Activated CD4-positive, alpha-beta T cell treated with anti-CD3 and anti-CD28 coated beads, Interleukin-2, amount 50 U/mL, for 4 hours (primary cell): ENCODE measurements at regions not wholly inside any gene's neighbourhood (a gene's known extent, or its start where the extent isn't known, plus 50 kb on each side); places are given as distances from the start of the nearest gene placed in this dataset.

Experiments
- DNase-seq, 2 experiments: peaks; one replicate each; pipeline ENCODE4 v3.0.0-alpha.2; 2020

GRCh38 chr2:64836566-64836965, 152.6 kb upstream of the SLC1A4 start:
- DNase-seq: no peak

DNA sequence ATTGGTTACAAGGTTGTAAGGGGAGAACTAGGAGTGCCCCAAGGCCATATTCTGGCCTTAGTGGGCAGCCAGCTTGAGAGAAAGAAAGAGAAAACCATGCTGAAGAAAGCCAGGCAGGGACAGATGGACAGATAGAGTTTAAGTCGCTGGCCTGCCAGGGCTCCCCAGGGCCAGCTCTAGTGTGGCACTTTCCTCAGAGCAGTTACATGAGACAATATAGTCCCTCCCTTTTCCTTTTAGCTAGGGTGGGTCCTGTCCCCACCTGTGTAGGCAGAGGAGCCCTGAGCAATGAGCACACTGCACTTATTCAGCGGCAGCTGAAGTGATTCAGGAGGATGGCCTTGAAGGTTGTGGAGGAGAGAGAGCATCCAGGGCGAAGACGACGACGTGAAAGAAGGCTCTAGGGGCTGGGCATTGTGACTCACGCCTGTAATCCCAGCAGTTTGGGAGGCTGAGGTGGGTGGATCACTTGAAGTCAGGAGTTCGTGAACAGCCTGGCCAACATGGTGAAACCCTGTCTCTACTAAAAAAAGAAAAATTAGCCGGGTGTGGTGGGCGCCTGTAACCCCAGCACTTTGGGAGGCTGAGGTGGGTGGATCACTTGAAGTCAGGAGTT, 152.0 kb upstream of the SLC1A4 start:
- no peak for DNase-seq

DNA sequence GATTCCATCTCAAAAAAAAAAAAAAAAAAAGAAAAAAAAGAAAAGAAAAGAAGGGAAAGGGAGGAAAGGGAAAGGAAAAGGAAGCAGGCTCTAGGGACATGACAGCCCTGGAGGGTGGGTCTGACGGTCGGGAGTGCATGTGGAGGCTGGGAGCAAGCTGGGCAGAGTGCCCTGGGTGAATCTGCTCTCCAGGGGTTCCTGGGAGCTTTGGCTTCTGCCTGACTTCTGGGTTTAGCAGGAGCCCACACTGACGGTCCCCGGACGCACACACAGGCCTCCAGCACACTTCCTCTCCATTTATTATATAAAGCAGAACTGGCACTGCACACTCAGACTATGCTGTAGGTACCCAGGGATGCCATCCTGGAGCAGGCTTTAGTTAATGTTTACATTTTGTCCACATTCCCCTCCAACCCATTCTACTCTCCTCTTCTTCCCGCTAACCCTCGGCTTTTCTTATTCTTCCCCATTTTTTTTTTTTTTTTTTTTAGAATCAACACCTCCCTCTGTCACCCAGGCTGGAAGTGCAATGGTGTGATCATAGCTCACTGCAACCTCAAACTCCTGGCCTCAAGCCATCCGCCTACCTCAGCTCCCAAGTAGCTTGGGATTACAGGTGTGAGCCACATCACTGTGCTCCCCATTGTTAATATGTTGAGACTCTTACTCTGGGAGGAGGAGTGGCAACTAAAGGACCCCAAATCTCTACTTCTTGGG, 151.1 kb upstream of the SLC1A4 start:
- no peak for DNase-seq

GRCh38 chr2:64838817-64839216, 150.4 kb upstream of the SLC1A4 start:
- no peak for DNase-seq

GRCh38 chr2:64839844-64840243, 149.4 kb upstream of the SLC1A4 start:
- no peak for DNase-seq

GRCh38 chr2:64840426-64840881, 148.7 kb upstream of the SLC1A4 start:
- no peak for DNase-seq

GRCh38 chr2:64841461-64841860, 147.7 kb upstream of the SLC1A4 start:
- DNase-seq: no peak

GRCh38 chr2:64842030-64842429, 147.2 kb upstream of the SLC1A4 start:
- no peak for DNase-seq

GRCh38 chr2:64844087-64844486, 145.1 kb upstream of the SLC1A4 start:
- DNase-seq: no peak

DNA sequence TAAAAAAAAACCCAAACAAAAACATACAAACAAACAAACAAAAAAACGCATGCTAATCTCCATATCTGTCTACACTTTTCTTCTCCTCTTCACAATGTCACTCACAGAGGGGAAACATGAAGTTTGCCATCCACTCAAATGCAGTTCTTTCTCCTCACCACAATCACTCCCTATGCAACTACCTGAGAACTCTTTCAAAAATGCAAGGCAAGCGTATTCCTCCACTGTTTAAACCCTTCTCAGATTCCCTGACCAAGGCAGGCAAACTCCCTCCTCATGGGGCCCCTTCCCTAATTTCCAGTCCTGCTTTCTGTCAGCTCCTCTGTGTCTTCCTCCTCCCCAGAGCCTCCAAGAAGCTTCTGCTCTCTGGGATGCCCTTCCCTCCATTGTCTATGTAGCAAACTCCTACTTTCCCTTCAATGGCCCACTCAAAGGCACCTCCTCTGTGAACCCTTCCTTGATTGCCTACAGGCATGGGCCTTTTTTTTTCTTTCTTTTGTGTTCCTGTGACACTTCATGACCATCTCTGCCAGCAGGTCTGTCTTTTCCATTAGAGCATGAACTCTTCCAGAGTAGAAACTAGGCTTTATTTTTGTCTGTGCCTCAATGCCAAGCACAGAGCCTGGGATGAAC, 143.8 kb upstream of the SLC1A4 start:
- DNase-seq: no peak

- no peak for DNase-seq
Measured at GRCh38 chr2:64846177-64846576, 143.0 kb upstream of the SLC1A4 start.

GRCh38 chr2:64847930-64848329, 141.3 kb upstream of the SLC1A4 start:
- DNase-seq: no peak

DNA sequence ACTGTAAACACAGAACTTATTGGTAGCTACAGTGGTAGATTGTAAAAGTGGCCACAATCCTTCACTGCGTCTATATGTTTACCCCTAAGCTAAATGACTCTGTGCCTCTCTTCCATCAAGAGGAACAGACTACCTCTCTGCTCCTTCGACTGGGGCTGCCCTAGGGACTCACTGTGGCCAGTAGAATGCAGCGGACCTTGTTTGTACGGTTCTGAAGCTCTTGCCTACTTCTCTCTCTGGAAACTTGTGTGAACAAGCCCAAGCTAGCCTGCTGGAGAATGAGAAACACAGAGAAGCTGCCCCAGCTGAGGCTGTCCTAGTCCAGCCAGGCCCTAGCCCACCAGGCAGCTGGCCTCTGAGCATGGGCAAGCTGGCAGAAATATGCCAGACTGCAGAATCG, 140.8 kb upstream of the SLC1A4 start:
- no peak for DNase-seq

DNA sequence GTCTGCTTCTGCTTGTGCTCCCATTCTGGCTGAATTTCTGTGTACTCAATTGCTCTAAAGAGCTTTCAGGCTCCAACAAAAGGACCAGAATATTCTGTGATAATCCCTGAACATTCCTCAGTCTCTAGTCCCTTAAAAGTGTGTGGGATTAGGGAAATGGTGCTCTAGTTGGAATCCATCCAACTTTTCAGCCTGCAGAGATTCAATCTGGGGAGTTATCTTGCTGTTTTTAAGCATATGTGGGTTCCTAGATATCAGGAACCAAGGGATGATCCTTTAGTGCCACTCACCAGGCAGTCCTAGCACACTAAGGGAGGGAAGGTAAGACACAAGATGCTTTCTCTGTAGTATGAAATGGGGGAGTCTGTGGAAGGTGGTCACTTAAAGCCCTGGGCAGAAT, 140.3 kb upstream of the SLC1A4 start:
- DNase-seq: no peak

DNA sequence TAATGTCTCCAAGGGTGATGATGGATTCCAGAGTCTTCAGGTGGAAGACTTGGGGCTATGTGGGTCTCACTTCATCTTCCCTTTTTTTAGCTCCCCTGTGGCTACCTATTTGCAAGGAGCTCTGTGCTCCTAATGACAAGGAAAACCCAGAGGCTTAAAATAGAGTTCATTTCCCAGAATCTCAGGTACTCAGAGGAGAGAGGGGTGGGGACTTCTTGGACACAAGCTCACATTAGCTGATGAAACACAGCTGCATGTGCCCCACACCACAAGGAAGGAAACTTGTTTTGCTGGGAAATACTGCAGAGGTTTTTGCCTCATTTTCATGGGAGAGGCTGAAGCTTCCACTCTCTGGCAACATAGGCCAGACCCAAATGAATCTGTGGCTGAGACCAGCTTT, 138.6 kb upstream of the SLC1A4 start:
- DNase-seq: no peak

DNA sequence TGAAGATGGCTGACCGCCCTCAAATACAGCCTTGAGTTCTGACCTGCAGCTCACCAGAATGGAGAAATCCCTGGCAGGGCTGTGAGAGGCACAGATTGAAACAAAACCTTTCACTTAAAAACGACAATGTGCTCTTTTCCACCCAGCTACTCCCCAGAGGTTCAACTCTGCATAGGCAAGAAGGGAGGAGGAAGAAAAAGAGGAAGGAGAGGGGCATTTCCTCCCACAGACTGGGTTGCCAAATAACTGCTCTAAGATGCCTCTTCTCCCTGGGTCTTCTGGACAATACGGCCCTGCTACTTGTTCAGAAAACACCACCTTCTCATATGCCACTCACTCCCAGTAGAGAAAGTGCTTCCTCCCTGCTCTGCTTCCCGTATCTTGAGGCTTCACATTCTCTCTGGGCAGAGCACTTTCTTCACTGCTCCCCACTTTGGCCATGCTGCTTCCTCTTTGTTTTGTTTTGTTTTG, 136.4 kb upstream of the SLC1A4 start:
- no peak for DNase-seq

GRCh38 chr2:64853306-64853705, 135.9 kb upstream of the SLC1A4 start:
- DNase-seq: no peak

GRCh38 chr2:64853894-64854293, 135.3 kb upstream of the SLC1A4 start:
- no peak for DNase-seq

- no peak for DNase-seq
Measured at GRCh38 chr2:64854773-64855237, 134.4 kb upstream of the SLC1A4 start.

DNA sequence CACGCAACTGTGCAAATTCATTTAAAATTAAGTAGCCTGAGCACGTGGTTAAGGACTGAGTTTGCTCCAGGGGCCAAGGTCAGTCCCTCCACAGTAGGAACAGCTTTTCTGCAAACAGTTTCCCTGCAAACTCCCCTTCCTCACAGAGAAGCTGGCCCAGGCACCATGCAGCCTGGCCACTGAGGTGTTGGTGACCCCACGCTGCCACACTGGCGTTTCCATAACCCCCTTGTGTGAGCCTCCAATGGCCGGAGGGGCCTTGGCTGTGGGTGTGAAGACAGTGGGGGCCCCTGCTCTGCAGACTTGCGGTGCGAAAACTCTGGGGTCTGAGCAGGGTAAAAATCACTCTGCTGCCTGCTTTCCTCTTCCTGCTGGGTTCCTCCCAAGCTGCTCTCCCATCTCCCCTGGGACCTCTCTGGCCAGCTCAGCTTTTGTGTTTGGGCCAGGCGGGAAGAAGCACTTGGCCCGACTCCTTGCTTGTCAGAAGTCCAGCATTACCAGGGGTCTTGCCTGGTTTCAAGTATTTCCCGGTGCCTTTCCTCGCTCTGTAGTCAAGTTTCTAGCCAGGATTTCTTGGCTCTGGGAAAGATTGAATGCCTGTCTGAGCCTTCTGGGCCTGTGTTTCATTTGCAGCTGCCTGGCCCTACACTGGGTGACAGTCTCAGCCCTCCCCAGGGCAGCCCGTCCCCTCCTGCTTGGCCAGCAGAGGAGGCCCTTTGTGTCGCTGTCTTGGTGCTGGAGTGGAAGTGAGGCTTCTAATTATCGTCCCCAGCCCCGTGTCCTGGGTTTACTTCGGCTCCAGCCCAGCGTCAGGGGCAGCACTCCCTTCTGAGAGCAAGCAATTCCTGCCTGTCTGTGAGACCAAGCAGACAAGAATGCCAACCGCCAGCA, 131.4 kb upstream of the SLC1A4 start:
- no peak for DNase-seq

DNA sequence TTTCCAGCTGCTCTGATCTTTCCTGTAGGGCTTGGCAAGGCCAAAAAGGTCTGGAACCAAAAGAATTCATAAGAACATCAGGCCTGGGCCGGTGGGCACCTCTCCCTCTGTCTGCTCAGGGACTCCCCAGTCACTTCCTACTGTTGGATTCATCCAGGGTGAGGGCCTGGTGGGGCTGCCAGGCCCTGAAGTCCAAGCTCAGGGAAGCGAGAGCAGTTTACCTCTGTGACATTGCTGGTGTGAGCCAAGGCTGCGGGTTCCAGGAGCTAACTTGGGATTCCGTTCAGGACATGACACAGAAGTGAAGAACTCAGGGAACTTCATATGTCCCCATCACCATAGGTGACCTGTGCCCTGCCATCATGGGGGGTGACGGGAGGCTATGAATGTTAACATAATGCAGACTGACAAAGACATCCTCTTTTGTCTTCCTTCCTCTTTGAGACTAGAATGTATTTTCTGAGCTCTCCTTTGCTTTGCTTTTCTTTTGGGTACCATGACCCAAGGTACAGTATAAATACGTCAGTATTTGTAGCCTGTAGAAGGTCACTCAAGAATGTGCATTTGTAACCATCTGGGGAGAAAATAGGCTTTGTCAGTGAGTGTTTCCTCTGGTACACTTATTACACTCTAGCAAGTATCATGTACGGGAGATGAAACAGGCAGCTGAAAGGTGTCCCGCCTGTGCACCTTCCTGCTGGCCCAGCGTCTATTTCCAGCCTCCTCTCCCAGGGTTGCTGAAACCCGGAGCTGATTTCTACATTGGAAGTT, 130.5 kb upstream of the SLC1A4 start:
- no peak for DNase-seq
